Astrocyte (in vitro differentiated cells and primary cell): ENCODE measurements at regions not wholly inside any gene's neighbourhood (a gene's known extent, or its start where the extent isn't known, plus 50 kb on each side); places are given as distances from the start of the nearest gene placed in this dataset.

Experiments used
- DNase-seq: peaks from one replicate; pipeline ENCODE4 v3.0.0-alpha.2; 2010; ENCODE audit warnings: low read depth
- FAIRE-seq: peaks from 2 replicates; lab custom pipeline; 2011; peaks lifted over from hg19 to GRCh38; lab: Jason Lieb, UNC
- H2AFZ ChIP-seq: 2 replicates; pipeline ENCODE4 v1.6.0; 2012; ENCODE audit warnings: low read depth, low read length, inconsistent platforms
- H3K27ac ChIP-seq: 2 replicates; pipeline ENCODE4 v1.5.1; 2011; ENCODE audit warnings: low read depth, low read length, inconsistent platforms
- H3K27me3 ChIP-seq: 2 replicates; pipeline ENCODE4 v1.6.0; 2011; ENCODE audit warnings: low read length, inconsistent platforms; ENCODE audit not compliant: insufficient read depth
- H3K36me3 ChIP-seq: 2 replicates; pipeline ENCODE4 v1.5.1; 2011; ENCODE audit warnings: low read length, inconsistent platforms; ENCODE audit not compliant: insufficient read depth
- H3K4me1 ChIP-seq: 2 replicates; pipeline ENCODE4 v1.5.1; 2011; ENCODE audit warnings: low read length, inconsistent platforms; ENCODE audit not compliant: insufficient read depth
- H3K4me2 ChIP-seq: 2 replicates; pipeline ENCODE4 v1.6.0; 2012; ENCODE audit warnings: low read length, inconsistent platforms
- H3K4me3 ChIP-seq: 2 replicates; pipeline ENCODE4 v1.5.1; 2011; ENCODE audit warnings: low read depth, mild to moderate bottlenecking, low read length, inconsistent platforms; ENCODE audit not compliant: insufficient read depth
- H3K79me2 ChIP-seq: 2 replicates; pipeline ENCODE4 v1.6.0; 2012; ENCODE audit warnings: mild to moderate bottlenecking, low read length, inconsistent platforms; ENCODE audit not compliant: insufficient read depth
- H3K9ac ChIP-seq: 2 replicates; pipeline ENCODE4 v1.6.0; 2012; ENCODE audit warnings: mild to moderate bottlenecking, low read length, inconsistent platforms
- H3K9me3 ChIP-seq: 2 replicates; pipeline ENCODE4 v1.5.1; 2012; ENCODE audit warnings: low read depth, mild to moderate bottlenecking, low read length, inconsistent platforms; ENCODE audit not compliant: insufficient read depth
- H4K20me1 ChIP-seq: 2 replicates; pipeline ENCODE4 v1.6.0; 2012; ENCODE audit warnings: low read length, inconsistent platforms; ENCODE audit not compliant: insufficient read depth
- H3K27ac Mint-ChIP-seq: one replicate; pipeline ENCODE4 v1.8.0; 2021; ENCODE audit warnings: mild to moderate bottlenecking, mixed read lengths; ENCODE audit not compliant: unreplicated experiment
- H3K27me3 Mint-ChIP-seq: one replicate; pipeline ENCODE4 v1.8.0; 2021; ENCODE audit warnings: low read depth, mixed read lengths; ENCODE audit not compliant: unreplicated experiment
- H3K36me3 Mint-ChIP-seq: one replicate; pipeline ENCODE4 v1.8.0; 2021; ENCODE audit warnings: low read depth, mixed read lengths; ENCODE audit not compliant: unreplicated experiment
- H3K4me1 Mint-ChIP-seq: one replicate; pipeline ENCODE4 v1.8.0; 2021; ENCODE audit warnings: low read depth, mixed read lengths; ENCODE audit not compliant: unreplicated experiment
- H3K4me3 Mint-ChIP-seq: one replicate; pipeline ENCODE4 v1.8.0; 2021; ENCODE audit warnings: mild to moderate bottlenecking, moderate library complexity, mixed read lengths; ENCODE audit not compliant: unreplicated experiment
- H3K9me3 Mint-ChIP-seq: one replicate; pipeline ENCODE4 v1.8.0; 2021; ENCODE audit warnings: mild to moderate bottlenecking, mixed read lengths; ENCODE audit not compliant: unreplicated experiment
- EZH2 ChIP-seq: IDR thresholded peaks from 2 replicates; pipeline ENCODE4 v1.6.1; 2012; ENCODE audit warnings: mild to moderate bottlenecking, low read length, inconsistent platforms; ENCODE audit not compliant: insufficient read depth
- TF ChIP-seq, protein P1 (sequence below): IDR thresholded peaks from 2 replicates; pipeline ENCODE4 v1.5.1; 2011; ENCODE audit warnings: low read depth, mild to moderate bottlenecking, inconsistent platforms, low read length, moderate library complexity; ENCODE audit not compliant: insufficient read depth

DNA sequence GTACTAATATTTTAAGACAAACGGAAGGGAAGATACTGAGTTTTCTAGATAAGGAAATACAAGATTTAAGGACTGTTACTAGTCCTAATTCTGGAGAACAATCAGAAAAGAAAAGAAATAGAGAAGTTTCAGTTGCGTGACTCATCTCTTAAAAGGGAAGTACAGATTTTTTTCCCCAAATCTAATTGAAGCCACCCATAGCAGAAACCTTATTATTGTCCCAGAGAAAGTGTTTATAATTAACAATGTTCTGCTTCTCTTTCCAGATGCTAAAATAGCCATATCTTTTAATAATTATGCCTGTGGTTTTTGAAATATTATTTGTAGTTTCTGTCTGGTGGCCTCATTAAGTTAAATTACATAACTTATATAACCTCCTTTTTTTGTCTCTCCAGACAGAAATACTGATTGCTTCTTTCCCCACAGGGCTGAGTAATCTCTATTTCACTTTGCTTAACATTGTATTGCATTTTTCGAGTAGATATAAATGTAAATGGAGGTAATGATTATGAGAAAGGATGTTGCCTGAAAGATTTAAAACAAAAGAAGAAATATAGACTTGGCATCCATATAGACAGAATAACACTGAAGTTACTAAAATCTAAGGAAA is 240.7 kb upstream of the MBL2 start:
- FAIRE-seq, result no peak
- Histone ChIP-seq H3K9ac (no peak overlapping the region), H4K20me1 (no peaks in the 10 kb centered on the region), H3K27me3 (no peaks in the 10 kb centered on the region), H3K4me1 (no peaks in the 10 kb centered on the region), H3K4me2 (no peak overlapping the region), H3K36me3 (no peaks in the 10 kb centered on the region), H2AFZ (no peak overlapping the region), H3K27ac (no peak overlapping the region), H3K79me2 (no peaks in the 10 kb centered on the region), H3K9me3 (no peaks in the 10 kb centered on the region), H3K4me3 (no peak overlapping the region)
- DNase-seq, result no peak
- Mint-ChIP-seq H3K27me3 (no peaks in the 10 kb centered on the region), H3K9me3 (no peaks in the 10 kb centered on the region), H3K36me3 (no peaks in the 10 kb centered on the region), H3K4me1 (no peaks in the 10 kb centered on the region), H3K27ac (no peak overlapping the region), H3K4me3 (no peak overlapping the region)
- TF ChIP-seq, protein P1, sequence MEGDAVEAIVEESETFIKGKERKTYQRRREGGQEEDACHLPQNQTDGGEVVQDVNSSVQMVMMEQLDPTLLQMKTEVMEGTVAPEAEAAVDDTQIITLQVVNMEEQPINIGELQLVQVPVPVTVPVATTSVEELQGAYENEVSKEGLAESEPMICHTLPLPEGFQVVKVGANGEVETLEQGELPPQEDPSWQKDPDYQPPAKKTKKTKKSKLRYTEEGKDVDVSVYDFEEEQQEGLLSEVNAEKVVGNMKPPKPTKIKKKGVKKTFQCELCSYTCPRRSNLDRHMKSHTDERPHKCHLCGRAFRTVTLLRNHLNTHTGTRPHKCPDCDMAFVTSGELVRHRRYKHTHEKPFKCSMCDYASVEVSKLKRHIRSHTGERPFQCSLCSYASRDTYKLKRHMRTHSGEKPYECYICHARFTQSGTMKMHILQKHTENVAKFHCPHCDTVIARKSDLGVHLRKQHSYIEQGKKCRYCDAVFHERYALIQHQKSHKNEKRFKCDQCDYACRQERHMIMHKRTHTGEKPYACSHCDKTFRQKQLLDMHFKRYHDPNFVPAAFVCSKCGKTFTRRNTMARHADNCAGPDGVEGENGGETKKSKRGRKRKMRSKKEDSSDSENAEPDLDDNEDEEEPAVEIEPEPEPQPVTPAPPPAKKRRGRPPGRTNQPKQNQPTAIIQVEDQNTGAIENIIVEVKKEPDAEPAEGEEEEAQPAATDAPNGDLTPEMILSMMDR, result no peak
- no peak for TF ChIP-seq EZH2

GRCh38 chr10:53009961-53010907 is 237.7 kb upstream of the MBL2 start:
- Mint-ChIP-seq H3K4me3 (no peak overlapping the region), H3K27me3 (no peaks in the 10 kb centered on the region), H3K9me3 (no peaks in the 10 kb centered on the region), H3K36me3 (no peaks in the 10 kb centered on the region), H3K27ac (no peak overlapping the region), H3K4me1 (peaks cover 3% of the 10 kb centered on the region)
- H3K79me2 ChIP-seq, result no peaks in the 10 kb centered on the region
- H3K36me3 ChIP-seq, result no peaks in the 10 kb centered on the region
- no peaks in the 10 kb centered on the region for H4K20me1 ChIP-seq
- no peak overlapping the region for H3K27ac ChIP-seq
- TF ChIP-seq, protein P1, result no peak
- TF ChIP-seq EZH2, result no peak
- FAIRE-seq, result no peak
- H3K9ac ChIP-seq, result no peak overlapping the region
- H3K4me1 ChIP-seq, result no peaks in the 10 kb centered on the region
- no peak overlapping the region for H3K4me2 ChIP-seq
- H3K9me3 ChIP-seq, result no peaks in the 10 kb centered on the region
- DNase-seq, result no peak
- H3K27me3 ChIP-seq, result no peaks in the 10 kb centered on the region
- H2AFZ ChIP-seq, result no peak overlapping the region
- no peak overlapping the region for H3K4me3 ChIP-seq

- no peaks in the 10 kb centered on the region for H3K9me3 ChIP-seq
- no peak overlapping the region for H3K4me3 Mint-ChIP-seq
- no peak for DNase-seq
- no peak overlapping the region for H3K9ac ChIP-seq
- H3K4me1 ChIP-seq, result no peaks in the 10 kb centered on the region
- H3K36me3 Mint-ChIP-seq, result no peaks in the 10 kb centered on the region
- no peaks in the 10 kb centered on the region for H3K9me3 Mint-ChIP-seq
- H3K4me2 ChIP-seq, result no peak overlapping the region
- no peaks in the 10 kb centered on the region for H4K20me1 ChIP-seq
- H2AFZ ChIP-seq, result no peak overlapping the region
- no peaks in the 10 kb centered on the region for H3K27me3 Mint-ChIP-seq
- H3K4me1 Mint-ChIP-seq, result peaks cover 3% of the 10 kb centered on the region
- no peak overlapping the region for H3K4me3 ChIP-seq
- no peak for TF ChIP-seq EZH2
- TF ChIP-seq, protein P1, result no peak
- no peak overlapping the region for H3K27ac Mint-ChIP-seq
- FAIRE-seq, result no peak
- H3K27me3 ChIP-seq, result no peaks in the 10 kb centered on the region
- H3K36me3 ChIP-seq, result no peaks in the 10 kb centered on the region
- H3K79me2 ChIP-seq, result no peaks in the 10 kb centered on the region
- H3K27ac ChIP-seq, result no peak overlapping the region
Measured at GRCh38 chr10:53007527-53007842, 234.9 kb upstream of the MBL2 start.
